Osteoblast (primary cell): ENCODE measurements at regions not wholly inside any gene's neighbourhood (a gene's known extent, or its start where the extent isn't known, plus 50 kb on each side); places are given as distances from the start of the nearest gene placed in this dataset.

ENCODE experiments used
- DNase-seq: peaks from one replicate; pipeline ENCODE4 v3.0.0; 2011; ENCODE audit warnings: low spot score, mixed read lengths; ENCODE audit not compliant: insufficient read length; ENCODE audit errors: missing footprints
- H2AFZ ChIP-seq: 2 replicates; pipeline ENCODE4 v1.6.0; 2011; ENCODE audit warnings: mild to moderate bottlenecking, low read length
- H3K27ac ChIP-seq: 2 replicates; pipeline ENCODE4 v1.5.1; 2011; ENCODE audit warnings: mild to moderate bottlenecking, low read depth, low read length, moderate library complexity
- H3K27me3 ChIP-seq: 2 replicates; pipeline ENCODE4 v1.6.0; 2012; ENCODE audit warnings: mild to moderate bottlenecking, control low read depth, inconsistent platforms, low read length, moderate library complexity; ENCODE audit not compliant: insufficient read depth
- H3K36me3 ChIP-seq: 2 replicates; pipeline ENCODE4 v1.5.1; 2011; ENCODE audit warnings: mild to moderate bottlenecking, low read length, control low read depth, moderate library complexity; ENCODE audit not compliant: insufficient read depth
- H3K4me1 ChIP-seq: 2 replicates; pipeline ENCODE4 v1.5.1; 2011; ENCODE audit warnings: mild to moderate bottlenecking, low read length, control low read depth, moderate library complexity; ENCODE audit not compliant: insufficient read depth
- H3K4me2 ChIP-seq: 2 replicates; pipeline ENCODE4 v1.6.0; 2011; ENCODE audit warnings: mild to moderate bottlenecking, low read length; ENCODE audit not compliant: insufficient read depth
- H3K4me3 ChIP-seq: fragments of 200-600 bp; sonication (generic); 3 replicates; pipeline ENCODE4 v1.5.1; 2012; ENCODE audit warnings: mild to moderate bottlenecking, low read length, inconsistent platforms; ENCODE audit not compliant: insufficient read depth
- H3K79me2 ChIP-seq: 2 replicates; pipeline ENCODE4 v1.6.0; 2012; ENCODE audit warnings: mild to moderate bottlenecking, low read length, control low read depth, inconsistent platforms; ENCODE audit not compliant: insufficient read depth
- H3K9me3 ChIP-seq: 2 replicates; pipeline ENCODE4 v1.5.1; 2011; ENCODE audit warnings: low read depth, low read length, control low read depth
- H4K20me1 ChIP-seq: 2 replicates; pipeline ENCODE4 v1.6.0; 2012; ENCODE audit warnings: mild to moderate bottlenecking, low read length, control low read depth; ENCODE audit not compliant: insufficient read depth
- TF ChIP-seq, protein P1 (sequence below): IDR thresholded peaks from 2 replicates; pipeline ENCODE4 v1.5.1; 2011; ENCODE audit warnings: mild to moderate bottlenecking, low read depth, low read length, moderate library complexity; ENCODE audit errors: extremely low read depth

DNA sequence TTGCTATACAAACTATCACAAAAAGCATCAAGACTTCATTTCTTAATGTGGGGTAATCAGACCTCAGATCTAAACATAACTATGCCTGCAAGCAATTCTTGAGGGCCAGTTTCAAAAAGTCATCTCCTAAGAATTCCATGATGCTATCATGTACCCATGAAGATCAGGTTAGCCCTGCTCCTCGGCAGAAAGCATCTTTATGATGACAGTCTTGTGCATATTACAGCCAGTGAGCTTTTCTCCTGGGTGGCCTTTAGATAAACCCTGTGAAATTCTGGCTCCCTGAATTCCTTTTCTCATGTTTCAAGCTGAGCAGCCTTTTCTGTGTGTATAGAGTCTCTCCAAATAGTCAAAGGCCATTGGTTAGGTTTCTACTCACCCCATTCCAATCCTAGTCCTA is 201.9 kb upstream of the MCTP2 start:
- Histone ChIP-seq H3K9me3 (no peaks in the 10 kb centered on the region), H3K4me3 (no peak overlapping the region), H3K79me2 (no peaks in the 10 kb centered on the region), H2AFZ (no peak overlapping the region), H3K4me2 (no peak overlapping the region), H3K27me3 (no peaks in the 10 kb centered on the region), H3K27ac (no peak overlapping the region), H3K4me1 (no peaks in the 10 kb centered on the region), H3K36me3 (no peaks in the 10 kb centered on the region), H4K20me1 (no peaks in the 10 kb centered on the region)
- TF ChIP-seq, protein P1, sequence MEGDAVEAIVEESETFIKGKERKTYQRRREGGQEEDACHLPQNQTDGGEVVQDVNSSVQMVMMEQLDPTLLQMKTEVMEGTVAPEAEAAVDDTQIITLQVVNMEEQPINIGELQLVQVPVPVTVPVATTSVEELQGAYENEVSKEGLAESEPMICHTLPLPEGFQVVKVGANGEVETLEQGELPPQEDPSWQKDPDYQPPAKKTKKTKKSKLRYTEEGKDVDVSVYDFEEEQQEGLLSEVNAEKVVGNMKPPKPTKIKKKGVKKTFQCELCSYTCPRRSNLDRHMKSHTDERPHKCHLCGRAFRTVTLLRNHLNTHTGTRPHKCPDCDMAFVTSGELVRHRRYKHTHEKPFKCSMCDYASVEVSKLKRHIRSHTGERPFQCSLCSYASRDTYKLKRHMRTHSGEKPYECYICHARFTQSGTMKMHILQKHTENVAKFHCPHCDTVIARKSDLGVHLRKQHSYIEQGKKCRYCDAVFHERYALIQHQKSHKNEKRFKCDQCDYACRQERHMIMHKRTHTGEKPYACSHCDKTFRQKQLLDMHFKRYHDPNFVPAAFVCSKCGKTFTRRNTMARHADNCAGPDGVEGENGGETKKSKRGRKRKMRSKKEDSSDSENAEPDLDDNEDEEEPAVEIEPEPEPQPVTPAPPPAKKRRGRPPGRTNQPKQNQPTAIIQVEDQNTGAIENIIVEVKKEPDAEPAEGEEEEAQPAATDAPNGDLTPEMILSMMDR = no peak
- DNase-seq = no peak

DNA sequence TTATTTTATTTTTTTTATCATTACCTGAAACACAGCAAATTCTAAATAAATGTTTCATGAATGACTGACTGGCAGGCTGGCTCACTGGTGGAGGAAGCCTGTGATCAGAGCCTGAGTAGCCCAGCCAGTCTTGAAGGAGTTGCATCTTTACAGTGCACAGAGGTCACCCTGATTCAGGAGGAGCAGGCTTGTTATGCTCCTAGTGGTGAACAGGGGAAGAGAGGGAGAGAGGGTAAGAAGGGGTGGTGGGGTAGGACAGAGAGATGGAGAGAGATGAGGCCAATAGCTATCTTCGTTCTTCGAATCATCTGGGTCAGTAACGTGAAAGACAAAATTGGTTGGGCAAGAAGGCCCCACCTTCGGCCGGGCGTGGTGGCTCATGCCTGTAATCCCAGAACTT is 202.6 kb upstream of the MCTP2 start:
- no peak overlapping the region for H3K4me3 ChIP-seq
- no peaks in the 10 kb centered on the region for H3K79me2 ChIP-seq
- H3K27me3 ChIP-seq = no peaks in the 10 kb centered on the region
- H3K36me3 ChIP-seq = no peaks in the 10 kb centered on the region
- H4K20me1 ChIP-seq = no peaks in the 10 kb centered on the region
- H3K9me3 ChIP-seq = no peaks in the 10 kb centered on the region
- TF ChIP-seq, protein P1 = no peak
- H2AFZ ChIP-seq = no peak overlapping the region
- H3K4me1 ChIP-seq = no peaks in the 10 kb centered on the region
- DNase-seq = no peak
- H3K4me2 ChIP-seq = no peak overlapping the region
- no peak overlapping the region for H3K27ac ChIP-seq

DNA sequence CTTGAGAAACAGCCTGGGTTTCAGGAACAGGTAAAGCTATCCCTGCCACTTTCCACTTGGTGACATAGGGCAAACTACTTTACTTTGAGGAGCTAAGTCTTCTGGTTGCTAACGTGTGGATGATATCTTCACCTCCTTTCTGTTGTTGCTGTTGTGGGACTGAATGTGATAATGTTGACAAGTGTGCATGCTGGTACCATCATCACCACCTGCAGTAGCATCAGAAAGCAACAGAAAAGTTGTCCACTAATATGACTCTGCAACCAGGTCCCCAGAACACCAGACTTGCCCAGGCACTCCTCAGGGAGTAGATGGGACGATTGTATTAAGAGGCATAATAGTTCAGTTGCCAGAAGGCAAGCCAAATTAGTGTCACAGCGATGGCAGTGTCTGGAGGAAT is 203.2 kb upstream of the MCTP2 start:
- TF ChIP-seq, protein P1 = no peak
- Histone ChIP-seq H3K36me3 (no peaks in the 10 kb centered on the region), H3K4me1 (no peaks in the 10 kb centered on the region), H3K4me3 (no peak overlapping the region), H3K9me3 (no peaks in the 10 kb centered on the region), H3K27me3 (no peaks in the 10 kb centered on the region), H4K20me1 (no peaks in the 10 kb centered on the region), H3K79me2 (no peaks in the 10 kb centered on the region), H3K4me2 (no peak overlapping the region), H3K27ac (no peak overlapping the region), H2AFZ (no peak overlapping the region)
- no peak for DNase-seq

DNA sequence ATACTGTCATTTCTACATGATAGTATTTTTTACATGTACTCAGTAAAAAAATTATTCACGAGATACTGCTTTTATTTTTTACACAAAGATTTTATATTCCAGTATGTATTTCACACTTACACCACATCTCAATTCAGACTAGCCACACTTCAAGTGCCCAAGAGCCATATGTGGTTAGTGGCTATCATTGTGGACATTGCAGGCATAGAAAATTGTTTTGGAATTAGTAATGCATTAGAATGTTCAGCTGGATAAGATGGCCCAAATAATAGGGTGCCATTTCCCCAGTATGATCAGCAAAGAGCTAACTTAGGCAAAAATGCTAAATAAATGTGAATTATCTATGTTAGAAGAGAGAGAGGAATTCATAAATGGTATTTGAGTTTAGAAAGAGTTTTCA is 203.8 kb upstream of the MCTP2 start:
- no peak for DNase-seq
- H3K9me3 ChIP-seq = no peaks in the 10 kb centered on the region
- no peaks in the 10 kb centered on the region for H3K4me1 ChIP-seq
- no peak overlapping the region for H3K27ac ChIP-seq
- H3K4me2 ChIP-seq = no peak overlapping the region
- H2AFZ ChIP-seq = no peak overlapping the region
- H4K20me1 ChIP-seq = no peaks in the 10 kb centered on the region
- H3K79me2 ChIP-seq = no peaks in the 10 kb centered on the region
- H3K36me3 ChIP-seq = no peaks in the 10 kb centered on the region
- no peak overlapping the region for H3K4me3 ChIP-seq
- no peaks in the 10 kb centered on the region for H3K27me3 ChIP-seq
- TF ChIP-seq, protein P1 = no peak
